Gastrocnemius medialis (tissue), 4 donors: ENCODE measurements at regions not wholly inside any gene's neighbourhood (a gene's known extent, or its start where the extent isn't known, plus 50 kb on each side); places are given as distances from the start of the nearest gene placed in this dataset.

Source experiments
- ATAC-seq, 2 donors: fragments of 150-250 bp; one replicate each; pipeline ENCODE4 v1.9.1; 2016
- DNase-seq, 2 donors: peaks; one replicate each; pipeline ENCODE4 v3.0.0-alpha.2; 2019
- H3K27ac ChIP-seq, 4 donors: fragments of 200-600 bp; sonication (generic); 1 replicate in 1 of 4; 2 replicates in 3 of 4; pipeline ENCODE4 v1.5.1; 2016 to 2018; ENCODE audit warnings: mild to moderate bottlenecking in 2 of 4, moderate library complexity in 1 of 4
- H3K27me3 ChIP-seq, 3 donors: fragments of 200-600 bp; sonication (generic) in 2 of 3; 1 replicate in 1 of 3; 2 replicates in 2 of 3; pipeline versions ENCODE4 v1.5.1 to v1.6.0; 2016 to 2019; ENCODE audit warnings: mild to moderate bottlenecking in 1 of 3, moderate library complexity in 1 of 3
- H3K36me3 ChIP-seq, 2 donors: fragments of 200-600 bp; sonication (generic) in 1 of 2; one replicate each; pipeline ENCODE4 v1.5.1; 2017 to 2018
- H3K4me1 ChIP-seq, 2 donors: fragments of 200-600 bp; sonication (generic) in 1 of 2; one replicate each; pipeline ENCODE4 v1.5.1; 2016 to 2017; ENCODE audit warnings: mild to moderate bottlenecking in 2 of 2
- H3K4me3 ChIP-seq, 4 donors: fragments of 200-600 bp; sonication (generic) in 3 of 4; 1 replicate in 1 of 4; 2 replicates in 3 of 4; pipeline ENCODE4 v1.5.1; 2016 to 2019; ENCODE audit warnings: mild to moderate bottlenecking in 2 of 4
- H3K9me3 ChIP-seq, 3 donors: fragments of 200-600 bp; sonication (generic) in 2 of 3; 1 replicate in 1 of 3; 2 replicates in 2 of 3; pipeline ENCODE4 v1.5.1; 2016 to 2019
- POLR2A ChIP-seq, 2 donors: fragments of 450-650 bp; IDR thresholded peaks; one replicate each; pipeline ENCODE4 v1.6.1; 2017; ENCODE audit warnings: antibody characterized with exemption in 2 of 2, mild to moderate bottlenecking in 2 of 2, moderate library complexity in 2 of 2
- in situ Hi-C, 4 donors: fragments of 200-750 bp; cut with MboI; loops; one replicate each; pipeline versions ENCODE4 v1.15.0 to v1.8.0; 2017; ENCODE audit warnings: low sequenced_read_pairs in 4 of 4
- intact Hi-C: fragments of 100-400 bp; cut with DNase I; formaldehyde crosslinking; loops from one replicate; pipeline ENCODE4 v1.15.1; 2023; ENCODE audit warnings: low total_unique reads
- TF ChIP-seq, protein P1 (sequence below), 5 experiments: fragments of 450-650 bp in 3 of 5; fragments of 200-600 bp in 2 of 5; sonication (generic) in 2 of 5; IDR thresholded peaks in 4 of 5; conservative IDR thresholded peaks in 1 of 5; 1 replicate in 4 of 5; 2 replicates in 1 of 5; pipeline ENCODE4 v1.5.1; 2016 to 2019; ENCODE audit warnings: antibody characterized with exemption in 5 of 5, mild to moderate bottlenecking in 3 of 5, moderate library complexity in 3 of 5

- TF ChIP-seq, protein P1, sequence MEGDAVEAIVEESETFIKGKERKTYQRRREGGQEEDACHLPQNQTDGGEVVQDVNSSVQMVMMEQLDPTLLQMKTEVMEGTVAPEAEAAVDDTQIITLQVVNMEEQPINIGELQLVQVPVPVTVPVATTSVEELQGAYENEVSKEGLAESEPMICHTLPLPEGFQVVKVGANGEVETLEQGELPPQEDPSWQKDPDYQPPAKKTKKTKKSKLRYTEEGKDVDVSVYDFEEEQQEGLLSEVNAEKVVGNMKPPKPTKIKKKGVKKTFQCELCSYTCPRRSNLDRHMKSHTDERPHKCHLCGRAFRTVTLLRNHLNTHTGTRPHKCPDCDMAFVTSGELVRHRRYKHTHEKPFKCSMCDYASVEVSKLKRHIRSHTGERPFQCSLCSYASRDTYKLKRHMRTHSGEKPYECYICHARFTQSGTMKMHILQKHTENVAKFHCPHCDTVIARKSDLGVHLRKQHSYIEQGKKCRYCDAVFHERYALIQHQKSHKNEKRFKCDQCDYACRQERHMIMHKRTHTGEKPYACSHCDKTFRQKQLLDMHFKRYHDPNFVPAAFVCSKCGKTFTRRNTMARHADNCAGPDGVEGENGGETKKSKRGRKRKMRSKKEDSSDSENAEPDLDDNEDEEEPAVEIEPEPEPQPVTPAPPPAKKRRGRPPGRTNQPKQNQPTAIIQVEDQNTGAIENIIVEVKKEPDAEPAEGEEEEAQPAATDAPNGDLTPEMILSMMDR (IDR thresholded peaks at IDR 0.05 in 4 of 5, conservative IDR thresholded peaks at IDR 0.05 in 1 of 5) = no peak
- no peak for TF ChIP-seq POLR2A (IDR thresholded peaks at IDR 0.05)
- intact Hi-C loops = no loop called here
- no peak overlapping the region for H3K4me3 ChIP-seq
- H3K9me3 ChIP-seq = no peaks in the 10 kb centered on the region
- in situ Hi-C loops = no loop called here
- no peak overlapping the region for H3K27ac ChIP-seq
- H3K27me3 ChIP-seq = peaks cover 0 to 5% (median 0%) of the 10 kb centered on the region in 3 donors
- no peak for ATAC-seq
- H3K4me1 ChIP-seq = no peaks in the 10 kb centered on the region
- DNase-seq = no peak
- H3K36me3 ChIP-seq = no peaks in the 10 kb centered on the region
These were observed 291.9 kb upstream of the AJAP1 start for GRCh38 chr1:4362314-4363044.

DNA sequence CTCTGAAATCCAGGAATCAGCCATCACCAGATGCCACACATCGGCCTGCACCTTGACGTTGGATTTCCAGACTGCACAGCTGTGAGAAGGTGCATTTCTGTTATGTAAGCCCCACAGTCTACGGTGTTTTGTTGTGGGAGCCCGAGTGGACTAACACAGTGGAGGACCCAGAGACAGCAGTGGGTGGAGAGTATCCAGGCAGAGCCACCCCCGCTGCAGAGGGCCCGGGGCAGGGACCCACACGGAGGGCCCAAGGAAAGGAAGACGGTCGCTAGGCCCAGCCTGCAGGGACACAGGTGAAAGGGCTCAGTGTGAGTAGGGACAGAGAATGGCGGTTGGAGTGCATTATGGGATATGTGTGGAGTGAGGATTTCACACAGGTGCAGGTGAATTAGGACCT lies 288.3 kb upstream of the AJAP1 start:
- H3K9me3 ChIP-seq = no peaks in the 10 kb centered on the region
- H3K27me3 ChIP-seq = peaks cover 0 to 1% (median 0%) of the 10 kb centered on the region in 3 donors
- H3K27ac ChIP-seq = no peak overlapping the region
- DNase-seq (no peak), ATAC-seq (no peak)
- H3K36me3 ChIP-seq = no peaks in the 10 kb centered on the region
- in situ Hi-C loops = no loop called here
- no peak overlapping the region for H3K4me3 ChIP-seq
- intact Hi-C loops = no loop called here
- no peak for TF ChIP-seq POLR2A (IDR thresholded peaks at IDR 0.05)
- TF ChIP-seq, protein P1 (IDR thresholded peaks at IDR 0.05 in 4 of 5, conservative IDR thresholded peaks at IDR 0.05 in 1 of 5) = no peak
- H3K4me1 ChIP-seq = no peaks in the 10 kb centered on the region

GRCh38 chr1:4367230-4367777 lies 287.1 kb upstream of the AJAP1 start:
- Histone ChIP-seq H3K9me3 (no peaks in the 10 kb centered on the region), H3K27ac (no peak overlapping the region), H3K4me3 (no peak overlapping the region), H3K4me1 (no peaks in the 10 kb centered on the region), H3K36me3 (no peaks in the 10 kb centered on the region), H3K27me3 (no peaks in the 10 kb centered on the region)
- in situ Hi-C loops (no loop called here), intact Hi-C loops (no loop called here)
- TF ChIP-seq, protein P1 (IDR thresholded peaks at IDR 0.05 in 4 of 5, conservative IDR thresholded peaks at IDR 0.05 in 1 of 5) = no peak
- TF ChIP-seq POLR2A (IDR thresholded peaks at IDR 0.05) = no peak
- no peak for DNase-seq
- ATAC-seq = no peak

DNA sequence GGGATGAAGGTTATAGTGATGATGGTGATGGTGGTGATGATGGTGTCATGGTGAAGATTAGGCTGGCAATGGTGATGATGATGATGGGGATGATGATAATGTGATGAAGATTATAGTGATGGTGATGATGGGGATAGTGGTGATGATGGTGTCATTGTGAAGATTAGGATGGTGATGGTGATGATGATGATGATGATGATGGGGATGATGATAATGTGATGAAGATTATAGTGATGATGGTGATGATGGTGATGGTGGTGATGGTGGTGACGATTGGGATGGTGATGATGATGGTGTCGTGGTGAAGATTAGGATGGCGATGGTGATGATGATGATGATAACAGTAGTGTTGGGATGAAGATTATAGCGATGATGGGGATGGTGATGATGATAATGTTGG lies 285.1 kb upstream of the AJAP1 start:
- no peak for DNase-seq
- intact Hi-C loops = no loop called here
- no peaks in the 10 kb centered on the region for H3K4me1 ChIP-seq
- no peak overlapping the region for H3K27ac ChIP-seq
- H3K27me3 ChIP-seq = no peaks in the 10 kb centered on the region
- ATAC-seq = no peak
- H3K36me3 ChIP-seq = no peaks in the 10 kb centered on the region
- in situ Hi-C loops = no loop called here
- no peaks in the 10 kb centered on the region for H3K9me3 ChIP-seq
- TF ChIP-seq, protein P1 (IDR thresholded peaks at IDR 0.05 in 4 of 5, conservative IDR thresholded peaks at IDR 0.05 in 1 of 5) = no peak
- no peak for TF ChIP-seq POLR2A (IDR thresholded peaks at IDR 0.05)
- no peak overlapping the region for H3K4me3 ChIP-seq
